IMR-90 (cell line): ENCODE measurements at regions not wholly inside any gene's neighbourhood (a gene's known extent, or its start where the extent isn't known, plus 50 kb on each side); places are given as distances from the start of the nearest gene placed in this dataset.

ENCODE experiments used
- BHLHE40 ChIP-seq: fragments of 150-350 bp; IDR thresholded peaks from 2 replicates; pipeline ENCODE4 v1.6.1; 2016; ENCODE audit warnings: mild to moderate bottlenecking, low read depth, low read length
- CEBPB ChIP-seq: IDR thresholded peaks from 2 replicates; pipeline ENCODE4 v1.6.1; 2012; ENCODE audit warnings: low read depth, low read length, improper control_type of control experiment
- FOS ChIP-seq: fragments of 150-350 bp; IDR thresholded peaks from 2 replicates; pipeline ENCODE4 v1.6.1; 2016; ENCODE audit warnings: low read depth, low read length
- MAFK ChIP-seq: IDR thresholded peaks from 2 replicates; pipeline ENCODE4 v1.6.1; 2012; ENCODE audit warnings: low read depth, low read length, improper control_type of control experiment
- MAZ ChIP-seq: IDR thresholded peaks from 2 replicates; pipeline ENCODE4 v1.6.1; 2012; ENCODE audit warnings: low read depth, mild to moderate bottlenecking, low read length, improper control_type of control experiment, moderate library complexity, borderline replicate concordance
- MXI1 ChIP-seq: IDR thresholded peaks from 2 replicates; pipeline ENCODE4 v1.6.1; 2012; ENCODE audit warnings: low read depth, mild to moderate bottlenecking, low read length, moderate library complexity, borderline replicate concordance
- NFE2L2 ChIP-seq: fragments of 150-350 bp; IDR thresholded peaks from 2 replicates; pipeline ENCODE4 v1.6.1; 2016; ENCODE audit warnings: low read depth, mild to moderate bottlenecking, low read length
- POLR2A ChIP-seq: IDR thresholded peaks from 2 replicates; pipeline ENCODE4 v1.6.1; 2012; ENCODE audit warnings: mild to moderate bottlenecking, low read depth, low read length
- RAD21 ChIP-seq: IDR thresholded peaks from 2 replicates; pipeline ENCODE4 v1.6.1; 2012; ENCODE audit warnings: low read length, improper control_type of control experiment
- RCOR1 ChIP-seq: IDR thresholded peaks from 2 replicates; pipeline ENCODE4 v1.6.1; 2012; ENCODE audit warnings: mild to moderate bottlenecking, low read length, improper control_type of control experiment; ENCODE audit not compliant: insufficient replicate concordance
- SMC3 ChIP-seq: fragments of 150-350 bp; IDR thresholded peaks from 2 replicates; pipeline ENCODE4 v1.6.1; 2016; ENCODE audit warnings: low read depth, mild to moderate bottlenecking, antibody characterized with exemption, low read length, moderate library complexity
- TF ChIP-seq, protein P1 (sequence below): conservative IDR thresholded peaks from 2 replicates; pipeline ENCODE4 v1.5.1; 2012; ENCODE audit warnings: mild to moderate bottlenecking, low read depth, low read length, improper control_type of control experiment
- TF ChIP-seq, protein P2 (sequence below): fragments of 150-350 bp; IDR thresholded peaks from 2 replicates; pipeline ENCODE4 v1.6.1; 2016; ENCODE audit warnings: low read depth, mild to moderate bottlenecking, low read length, moderate library complexity, borderline replicate concordance
- TF ChIP-seq, protein P3 (sequence below): fragments of 150-350 bp; IDR thresholded peaks from 2 replicates; pipeline ENCODE4 v1.6.1; 2017; ENCODE audit warnings: mild to moderate bottlenecking, antibody characterized with exemption, low read length, low read depth

DNA sequence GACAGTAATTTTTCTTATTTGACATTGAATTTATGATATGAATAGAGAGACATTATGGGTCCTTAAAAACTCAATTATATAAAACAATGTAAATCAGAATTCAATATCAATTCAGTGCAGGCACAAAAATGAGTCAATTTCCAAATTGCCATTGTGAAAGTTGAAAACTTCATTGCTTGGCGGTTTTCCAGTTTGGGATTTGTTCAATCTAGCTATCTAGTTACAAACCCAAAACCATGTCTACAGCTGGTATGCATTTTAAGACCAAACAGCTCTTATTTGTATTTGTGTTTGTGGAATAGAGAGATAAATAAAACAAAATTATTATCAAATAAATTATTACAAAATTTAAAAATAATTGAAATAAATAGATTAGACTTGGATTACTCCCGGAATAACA lies 1206.6 kb upstream of the RAG2 start:
- TF ChIP-seq, protein P1, sequence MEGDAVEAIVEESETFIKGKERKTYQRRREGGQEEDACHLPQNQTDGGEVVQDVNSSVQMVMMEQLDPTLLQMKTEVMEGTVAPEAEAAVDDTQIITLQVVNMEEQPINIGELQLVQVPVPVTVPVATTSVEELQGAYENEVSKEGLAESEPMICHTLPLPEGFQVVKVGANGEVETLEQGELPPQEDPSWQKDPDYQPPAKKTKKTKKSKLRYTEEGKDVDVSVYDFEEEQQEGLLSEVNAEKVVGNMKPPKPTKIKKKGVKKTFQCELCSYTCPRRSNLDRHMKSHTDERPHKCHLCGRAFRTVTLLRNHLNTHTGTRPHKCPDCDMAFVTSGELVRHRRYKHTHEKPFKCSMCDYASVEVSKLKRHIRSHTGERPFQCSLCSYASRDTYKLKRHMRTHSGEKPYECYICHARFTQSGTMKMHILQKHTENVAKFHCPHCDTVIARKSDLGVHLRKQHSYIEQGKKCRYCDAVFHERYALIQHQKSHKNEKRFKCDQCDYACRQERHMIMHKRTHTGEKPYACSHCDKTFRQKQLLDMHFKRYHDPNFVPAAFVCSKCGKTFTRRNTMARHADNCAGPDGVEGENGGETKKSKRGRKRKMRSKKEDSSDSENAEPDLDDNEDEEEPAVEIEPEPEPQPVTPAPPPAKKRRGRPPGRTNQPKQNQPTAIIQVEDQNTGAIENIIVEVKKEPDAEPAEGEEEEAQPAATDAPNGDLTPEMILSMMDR = no peak
- TF ChIP-seq NFE2L2 (no peak), FOS (no peak), POLR2A (no peak), RCOR1 (no peak), SMC3 (no peak), MAZ (no peak), RAD21 (no peak), CEBPB (no peak), MXI1 (no peak), MAFK (no peak), BHLHE40 (no peak)
- TF ChIP-seq, protein P2, sequence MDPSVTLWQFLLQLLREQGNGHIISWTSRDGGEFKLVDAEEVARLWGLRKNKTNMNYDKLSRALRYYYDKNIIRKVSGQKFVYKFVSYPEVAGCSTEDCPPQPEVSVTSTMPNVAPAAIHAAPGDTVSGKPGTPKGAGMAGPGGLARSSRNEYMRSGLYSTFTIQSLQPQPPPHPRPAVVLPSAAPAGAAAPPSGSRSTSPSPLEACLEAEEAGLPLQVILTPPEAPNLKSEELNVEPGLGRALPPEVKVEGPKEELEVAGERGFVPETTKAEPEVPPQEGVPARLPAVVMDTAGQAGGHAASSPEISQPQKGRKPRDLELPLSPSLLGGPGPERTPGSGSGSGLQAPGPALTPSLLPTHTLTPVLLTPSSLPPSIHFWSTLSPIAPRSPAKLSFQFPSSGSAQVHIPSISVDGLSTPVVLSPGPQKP = no peak
- TF ChIP-seq, protein P3, sequence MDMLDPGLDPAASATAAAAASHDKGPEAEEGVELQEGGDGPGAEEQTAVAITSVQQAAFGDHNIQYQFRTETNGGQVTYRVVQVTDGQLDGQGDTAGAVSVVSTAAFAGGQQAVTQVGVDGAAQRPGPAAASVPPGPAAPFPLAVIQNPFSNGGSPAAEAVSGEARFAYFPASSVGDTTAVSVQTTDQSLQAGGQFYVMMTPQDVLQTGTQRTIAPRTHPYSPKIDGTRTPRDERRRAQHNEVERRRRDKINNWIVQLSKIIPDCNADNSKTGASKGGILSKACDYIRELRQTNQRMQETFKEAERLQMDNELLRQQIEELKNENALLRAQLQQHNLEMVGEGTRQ = no peak
